GM18517 (cell line): ENCODE measurements at regions not wholly inside any gene's neighbourhood (a gene's known extent, or its start where the extent isn't known, plus 50 kb on each side); places are given as distances from the start of the nearest gene placed in this dataset.

Source experiments
- ATAC-seq: cut with Tn5 transposase; IDR thresholded peaks from one replicate; pipeline ENCODE4 v1.9.1; 2021; ENCODE audit warnings: mild to moderate bottlenecking, moderate library complexity; ENCODE audit not compliant: unreplicated experiment

GRCh38 chrX:96311366-96311765, 373.3 kb upstream of the DIAPH2 start:
- ATAC-seq: no peak

GRCh38 chrX:96314985-96315384, 369.7 kb upstream of the DIAPH2 start:
- no peak for ATAC-seq

GRCh38 chrX:96361844-96362243, 322.8 kb upstream of the DIAPH2 start:
- ATAC-seq: no peak

- no peak for ATAC-seq
Measured at GRCh38 chrX:96372313-96373046, 312.2 kb upstream of the DIAPH2 start.

- no peak for ATAC-seq
Measured at GRCh38 chrX:96373047-96373355, 311.6 kb upstream of the DIAPH2 start.

GRCh38 chrX:96376266-96376665, 308.4 kb upstream of the DIAPH2 start:
- ATAC-seq: no peak

GRCh38 chrX:96379951-96380350, 304.7 kb upstream of the DIAPH2 start:
- no peak for ATAC-seq

GRCh38 chrX:96382018-96382417, 302.6 kb upstream of the DIAPH2 start:
- ATAC-seq: no peak

- ATAC-seq: no peak
Measured at GRCh38 chrX:96383428-96383827, 301.2 kb upstream of the DIAPH2 start.

- ATAC-seq: no peak
Measured at GRCh38 chrX:96386325-96386724, 298.3 kb upstream of the DIAPH2 start.

- ATAC-seq: no peak
Measured at GRCh38 chrX:96386981-96387380, 297.7 kb upstream of the DIAPH2 start.

GRCh38 chrX:96387801-96388200, 296.8 kb upstream of the DIAPH2 start:
- no peak for ATAC-seq

- ATAC-seq: no peak
Measured at GRCh38 chrX:96389281-96390047, 295.2 kb upstream of the DIAPH2 start.

GRCh38 chrX:96394598-96394997, 290.0 kb upstream of the DIAPH2 start:
- no peak for ATAC-seq

GRCh38 chrX:96403446-96403845, 281.2 kb upstream of the DIAPH2 start:
- ATAC-seq: no peak

- no peak for ATAC-seq
Measured at GRCh38 chrX:96405842-96406241, 278.8 kb upstream of the DIAPH2 start.

GRCh38 chrX:96407072-96407471, 277.6 kb upstream of the DIAPH2 start:
- no peak for ATAC-seq

- no peak for ATAC-seq
Measured at GRCh38 chrX:96407501-96407900, 277.1 kb upstream of the DIAPH2 start.

- no peak for ATAC-seq
Measured at GRCh38 chrX:96407981-96408380, 276.7 kb upstream of the DIAPH2 start.

GRCh38 chrX:96410927-96411326, 273.7 kb upstream of the DIAPH2 start:
- ATAC-seq: no peak

GRCh38 chrX:96417695-96418094, 266.9 kb upstream of the DIAPH2 start:
- no peak for ATAC-seq

- ATAC-seq: no peak
Measured at GRCh38 chrX:96424007-96424406, 260.6 kb upstream of the DIAPH2 start.

GRCh38 chrX:96425200-96425599, 259.4 kb upstream of the DIAPH2 start:
- no peak for ATAC-seq
